Memory B cell (primary cell): ENCODE measurements at regions not wholly inside any gene's neighbourhood (a gene's known extent, or its start where the extent isn't known, plus 50 kb on each side); places are given as distances from the start of the nearest gene placed in this dataset.

Experiments
- ATAC-seq: fragments of 150-1000 bp; cut with Tn5 transposase; 2 replicates; pipeline ENCODE4 v1.10.0; 2021; ENCODE audit warnings: low read depth, mild to moderate bottlenecking, moderate library complexity
- DNase-seq, 2 donors: peaks; one replicate each; pipeline ENCODE4 v3.0.0; 2022; ENCODE audit warnings: low spot score in 2 of 2
- H3K27ac Mint-ChIP-seq: one replicate; pipeline ENCODE4 v1.8.0; 2022; ENCODE audit warnings: mild to moderate bottlenecking, moderate library complexity, mixed read lengths
- H3K27me3 Mint-ChIP-seq: one replicate; pipeline ENCODE4 v1.8.0; 2022; ENCODE audit warnings: mixed read lengths
- H3K36me3 Mint-ChIP-seq: one replicate; pipeline ENCODE4 v1.8.0; 2022; ENCODE audit warnings: mild to moderate bottlenecking, mixed read lengths
- H3K4me1 Mint-ChIP-seq: one replicate; pipeline ENCODE4 v1.8.0; 2022; ENCODE audit warnings: mixed read lengths
- H3K4me3 Mint-ChIP-seq: one replicate; pipeline ENCODE4 v1.8.0; 2022; ENCODE audit warnings: mild to moderate bottlenecking, moderate library complexity, mixed read lengths
- H3K9me3 Mint-ChIP-seq: one replicate; pipeline ENCODE4 v1.8.0; 2022; ENCODE audit warnings: mixed read lengths

DNA sequence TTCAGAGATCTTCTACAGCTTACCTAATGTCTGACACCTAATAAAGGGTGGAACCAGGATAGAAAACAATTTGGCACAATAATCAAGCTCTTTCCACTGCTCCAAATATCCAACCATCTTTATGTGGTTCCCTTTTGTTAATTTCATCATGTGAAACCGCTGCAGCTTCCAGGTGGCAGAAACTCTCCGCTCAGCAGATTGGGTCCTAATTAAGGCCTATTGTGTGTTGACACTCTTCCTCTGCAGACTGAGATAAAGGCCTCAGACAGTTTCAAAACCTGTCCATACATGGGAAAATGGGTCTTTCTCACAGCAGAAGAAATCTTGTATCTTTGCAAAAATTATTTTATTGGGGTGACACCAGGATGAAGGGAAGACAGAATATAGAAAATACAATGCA is 1002.4 kb upstream of the SEMA6D start:
- Mint-ChIP-seq H3K27me3 (no peaks in the 10 kb centered on the region), H3K36me3 (no peaks in the 10 kb centered on the region), H3K9me3 (peaks cover 2% of the 10 kb centered on the region), H3K4me1 (no peaks in the 10 kb centered on the region), H3K4me3 (no peak overlapping the region), H3K27ac (no peak overlapping the region)
- DNase-seq: no peak
- ATAC-seq: no peak

- H3K9me3 Mint-ChIP-seq: peaks cover 14% of the 10 kb centered on the region
- DNase-seq: no peak
Observed at GRCh38 chr15:46723308-46723707, 994.0 kb upstream of the SEMA6D start.

DNA sequence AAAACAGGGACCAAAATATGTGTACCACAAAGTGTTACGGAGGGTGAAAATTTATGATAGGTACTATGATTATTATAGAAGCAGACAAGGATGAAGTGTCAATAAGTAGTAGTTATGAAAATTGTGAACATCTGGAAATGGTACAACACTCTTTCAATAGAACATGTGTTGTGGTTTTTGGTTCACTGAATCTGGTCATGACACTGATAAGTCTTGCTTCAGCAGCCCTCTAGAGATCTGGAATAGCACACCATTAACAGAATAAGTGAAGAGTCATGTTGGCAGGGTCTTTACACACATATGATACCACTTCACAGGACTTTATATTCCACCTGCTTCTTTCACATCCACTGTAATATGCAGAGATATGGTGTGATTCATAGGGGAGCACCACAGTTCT is 985.2 kb upstream of the SEMA6D start:
- no peaks in the 10 kb centered on the region for H3K4me1 Mint-ChIP-seq
- no peaks in the 10 kb centered on the region for H3K36me3 Mint-ChIP-seq
- no peak for ATAC-seq
- H3K4me3 Mint-ChIP-seq: no peak overlapping the region
- no peak for DNase-seq
- H3K9me3 Mint-ChIP-seq: peaks cover 9% of the 10 kb centered on the region
- H3K27ac Mint-ChIP-seq: no peak overlapping the region
- no peaks in the 10 kb centered on the region for H3K27me3 Mint-ChIP-seq

More at GRCh38 chr15:46723308-46723707, 994.0 kb upstream of the SEMA6D start:
- no peaks in the 10 kb centered on the region for H3K4me1 Mint-ChIP-seq
- no peaks in the 10 kb centered on the region for H3K27me3 Mint-ChIP-seq
- H3K27ac Mint-ChIP-seq: no peak overlapping the region
- no peaks in the 10 kb centered on the region for H3K36me3 Mint-ChIP-seq
- H3K4me3 Mint-ChIP-seq: no peak overlapping the region
- no peak for ATAC-seq

GRCh38 chr15:46735115-46735514 is 982.2 kb upstream of the SEMA6D start:
- no peaks in the 10 kb centered on the region for H3K36me3 Mint-ChIP-seq
- H3K27me3 Mint-ChIP-seq: no peaks in the 10 kb centered on the region

DNA sequence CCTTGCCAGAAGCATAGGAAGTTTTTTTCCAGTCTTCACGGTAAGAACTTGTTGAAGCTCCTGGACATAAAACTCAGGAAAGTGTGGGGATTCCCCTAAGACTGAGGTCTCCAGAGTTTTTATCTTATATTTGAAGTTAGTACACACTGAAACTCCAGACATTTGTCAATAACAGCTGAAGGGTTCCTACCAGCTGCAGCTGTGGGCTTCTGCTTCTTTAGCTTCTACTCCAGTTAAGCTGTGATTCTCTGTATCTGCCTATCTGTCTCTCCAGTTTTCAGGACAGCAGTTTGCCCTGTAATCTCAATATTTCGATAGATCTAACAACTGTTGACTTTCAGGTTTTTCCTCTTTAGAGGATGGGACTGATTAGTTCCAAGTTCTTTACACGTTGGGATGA is 966.0 kb upstream of the SEMA6D start:
- DNase-seq (no peak), ATAC-seq (no peak)
- H3K27ac Mint-ChIP-seq: no peak overlapping the region
- H3K9me3 Mint-ChIP-seq: peaks cover 5% of the 10 kb centered on the region
- H3K4me1 Mint-ChIP-seq: no peaks in the 10 kb centered on the region
- H3K4me3 Mint-ChIP-seq: no peak overlapping the region
- H3K36me3 Mint-ChIP-seq: no peaks in the 10 kb centered on the region
- H3K27me3 Mint-ChIP-seq: no peaks in the 10 kb centered on the region

More at GRCh38 chr15:46735115-46735514, 982.2 kb upstream of the SEMA6D start:
- Mint-ChIP-seq H3K27ac (no peak overlapping the region), H3K4me1 (no peaks in the 10 kb centered on the region), H3K4me3 (no peak overlapping the region), H3K9me3 (no peaks in the 10 kb centered on the region)
- no peak for ATAC-seq
- no peak for DNase-seq

- DNase-seq (no peak), ATAC-seq (no peak)
- peaks cover 9% of the 10 kb centered on the region for H3K9me3 Mint-ChIP-seq
- no peaks in the 10 kb centered on the region for H3K27me3 Mint-ChIP-seq
- H3K27ac Mint-ChIP-seq: no peak overlapping the region
- H3K4me3 Mint-ChIP-seq: no peak overlapping the region
- H3K36me3 Mint-ChIP-seq: no peaks in the 10 kb centered on the region
- H3K4me1 Mint-ChIP-seq: no peaks in the 10 kb centered on the region
Observed at GRCh38 chr15:46753946-46754345, 963.4 kb upstream of the SEMA6D start.

DNA sequence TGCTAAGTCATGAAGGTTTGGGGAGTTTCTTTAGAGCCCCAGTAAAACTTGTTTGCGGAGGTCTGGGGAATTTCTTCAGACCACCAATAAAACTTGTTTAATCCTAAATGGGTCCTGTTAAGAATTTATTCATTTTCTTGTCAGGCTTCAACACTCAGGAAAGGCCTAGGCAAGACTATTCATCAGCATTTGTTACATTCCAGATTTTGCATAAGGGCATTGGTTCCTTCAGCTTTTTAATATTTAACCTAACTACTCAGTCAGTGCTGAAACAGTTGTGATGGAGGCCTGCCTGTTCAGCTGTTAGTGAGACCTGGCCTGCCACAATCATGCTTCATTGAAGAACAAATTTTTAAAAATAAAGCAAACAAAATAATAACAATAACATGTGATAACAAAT is 954.2 kb upstream of the SEMA6D start:
- Mint-ChIP-seq H3K36me3 (no peaks in the 10 kb centered on the region), H3K27me3 (no peaks in the 10 kb centered on the region), H3K27ac (no peak overlapping the region), H3K4me3 (no peak overlapping the region), H3K4me1 (no peaks in the 10 kb centered on the region), H3K9me3 (peaks cover 5% of the 10 kb centered on the region)
- no peak for DNase-seq
- ATAC-seq: no peak

- DNase-seq (no peak), ATAC-seq (no peak)
- Mint-ChIP-seq H3K4me3 (no peak overlapping the region), H3K9me3 (peaks cover 12% of the 10 kb centered on the region), H3K27me3 (no peaks in the 10 kb centered on the region), H3K27ac (no peak overlapping the region), H3K4me1 (no peaks in the 10 kb centered on the region), H3K36me3 (no peaks in the 10 kb centered on the region)
Observed at GRCh38 chr15:46764851-46765250, 952.5 kb upstream of the SEMA6D start.

GRCh38 chr15:46766021-46766420 is 951.3 kb upstream of the SEMA6D start:
- Mint-ChIP-seq H3K27ac (no peak overlapping the region), H3K9me3 (peaks cover 11% of the 10 kb centered on the region), H3K4me3 (no peak overlapping the region), H3K27me3 (no peaks in the 10 kb centered on the region), H3K4me1 (no peaks in the 10 kb centered on the region), H3K36me3 (no peaks in the 10 kb centered on the region)
- ATAC-seq (no peak), DNase-seq (no peak)

DNA sequence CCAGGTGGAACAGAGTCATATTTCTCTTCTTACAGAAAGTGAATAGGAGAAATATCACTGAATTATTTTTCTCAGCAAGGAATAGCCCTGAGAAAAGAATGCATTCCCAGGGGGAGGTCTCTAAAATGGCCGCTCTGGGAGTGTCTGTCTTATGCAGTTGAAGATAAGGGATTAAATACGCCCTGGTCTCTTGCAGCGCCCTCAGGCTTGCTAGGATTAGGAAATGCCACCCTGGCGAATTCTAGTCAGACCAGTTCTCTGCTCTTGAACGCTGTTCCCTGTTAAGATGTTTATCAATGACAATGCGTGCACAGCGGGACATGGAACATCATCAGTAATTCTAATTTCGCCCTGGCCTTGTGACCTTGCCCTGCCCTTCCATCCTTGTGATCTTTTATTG is 949.0 kb upstream of the SEMA6D start:
- H3K27ac Mint-ChIP-seq: no peak overlapping the region
- no peak overlapping the region for H3K4me3 Mint-ChIP-seq
- no peaks in the 10 kb centered on the region for H3K27me3 Mint-ChIP-seq
- H3K36me3 Mint-ChIP-seq: no peaks in the 10 kb centered on the region
- ATAC-seq: no peak
- H3K4me1 Mint-ChIP-seq: no peaks in the 10 kb centered on the region
- peaks cover 10% of the 10 kb centered on the region for H3K9me3 Mint-ChIP-seq
- no peak for DNase-seq

GRCh38 chr15:46773016-46773415 is 944.3 kb upstream of the SEMA6D start:
- H3K36me3 Mint-ChIP-seq: no peaks in the 10 kb centered on the region
- DNase-seq (no peak), ATAC-seq (no peak)
- H3K4me3 Mint-ChIP-seq: no peak overlapping the region
- peaks cover 6% of the 10 kb centered on the region for H3K9me3 Mint-ChIP-seq
- no peaks in the 10 kb centered on the region for H3K4me1 Mint-ChIP-seq
- no peak overlapping the region for H3K27ac Mint-ChIP-seq
- H3K27me3 Mint-ChIP-seq: no peaks in the 10 kb centered on the region

- Mint-ChIP-seq H3K36me3 (no peaks in the 10 kb centered on the region), H3K27me3 (no peaks in the 10 kb centered on the region), H3K4me1 (no peaks in the 10 kb centered on the region), H3K27ac (no peak overlapping the region), H3K4me3 (no peak overlapping the region), H3K9me3 (peaks cover 9% of the 10 kb centered on the region)
- ATAC-seq: no peak
- no peak for DNase-seq
Observed at GRCh38 chr15:46778876-46779275, 938.4 kb upstream of the SEMA6D start.

DNA sequence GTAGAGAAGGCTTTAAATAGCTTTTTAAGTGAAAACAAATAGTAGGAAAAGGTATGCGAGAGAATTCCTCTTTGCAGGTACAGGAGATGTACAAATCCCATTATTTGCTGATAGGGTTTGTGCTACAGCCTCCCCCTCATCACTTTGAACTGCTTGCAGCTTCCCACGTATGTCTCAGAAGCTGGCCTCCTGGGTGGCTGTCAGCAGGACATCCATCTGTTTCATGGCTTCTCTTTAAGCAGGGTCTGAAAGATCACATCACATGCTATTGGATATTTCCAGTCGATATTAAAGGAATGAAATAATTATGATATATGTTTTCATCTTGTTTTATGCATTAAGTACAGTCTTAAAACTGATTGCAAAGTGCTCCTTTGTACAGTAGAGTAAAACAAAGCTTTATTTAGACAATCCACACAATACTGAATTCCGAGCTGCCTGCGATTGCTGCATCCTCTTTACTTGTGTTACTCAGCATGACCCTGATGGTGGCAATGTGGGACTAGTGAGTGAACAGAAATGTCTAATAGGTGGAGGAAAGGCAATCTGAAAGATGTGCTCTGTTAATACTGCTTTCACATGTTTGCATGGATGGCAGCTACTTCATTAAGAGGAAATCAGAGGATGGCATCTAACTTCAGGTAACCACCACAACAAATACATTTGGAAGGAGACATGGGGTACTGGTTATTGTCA is 930.6 kb upstream of the SEMA6D start:
- DNase-seq (no peak), ATAC-seq (no peak)
- H3K36me3 Mint-ChIP-seq: no peaks in the 10 kb centered on the region
- H3K4me3 Mint-ChIP-seq: no peak overlapping the region
- peaks cover 2% of the 10 kb centered on the region for H3K27me3 Mint-ChIP-seq
- H3K9me3 Mint-ChIP-seq: peaks cover 5% of the 10 kb centered on the region
- no peaks in the 10 kb centered on the region for H3K4me1 Mint-ChIP-seq
- H3K27ac Mint-ChIP-seq: no peak overlapping the region

- Mint-ChIP-seq H3K9me3 (peaks cover 5% of the 10 kb centered on the region), H3K36me3 (no peaks in the 10 kb centered on the region), H3K4me3 (no peak overlapping the region), H3K27ac (no peak overlapping the region), H3K27me3 (no peaks in the 10 kb centered on the region), H3K4me1 (no peaks in the 10 kb centered on the region)
- DNase-seq: no peak
- no peak for ATAC-seq
Observed at GRCh38 chr15:46795685-46796084, 921.6 kb upstream of the SEMA6D start.

- DNase-seq (no peak), ATAC-seq (no peak)
- H3K4me3 Mint-ChIP-seq: no peak overlapping the region
- no peak overlapping the region for H3K27ac Mint-ChIP-seq
- no peaks in the 10 kb centered on the region for H3K4me1 Mint-ChIP-seq
- no peaks in the 10 kb centered on the region for H3K9me3 Mint-ChIP-seq
- H3K36me3 Mint-ChIP-seq: no peaks in the 10 kb centered on the region
- no peaks in the 10 kb centered on the region for H3K27me3 Mint-ChIP-seq
Observed at GRCh38 chr15:46808834-46809233, 908.5 kb upstream of the SEMA6D start.
